ENCODE measurements at regions not wholly inside any gene's neighbourhood (a gene's known extent, or its start where the extent isn't known, plus 50 kb on each side); places are given as distances from the start of the nearest gene placed in this dataset.
"Not testable (repeated sequence)": the region's sequence is repeated elsewhere in the genome, so short reads cannot be mapped to it uniquely, and the experiment has no call there.

DNA sequence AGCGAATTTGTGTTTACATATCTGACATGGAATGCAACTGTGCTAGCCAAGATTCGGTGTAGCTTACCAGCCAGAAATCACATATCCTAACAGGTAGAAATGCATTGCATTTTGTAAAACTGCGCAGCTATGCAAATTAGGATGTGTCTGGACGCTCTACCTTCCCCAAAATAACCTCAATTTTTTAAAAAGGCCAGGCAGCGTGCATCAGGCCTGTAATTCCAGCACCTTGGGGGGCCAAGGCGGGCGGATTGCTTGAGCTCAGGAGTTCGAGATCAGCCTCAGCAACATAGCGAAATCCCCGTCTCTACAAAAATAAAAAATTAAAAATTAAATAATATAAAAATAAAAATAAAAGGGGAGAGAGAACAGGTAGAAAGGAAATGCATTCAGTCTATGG, 305.0 kb downstream of the TYW1 start:
- no peak for DNase-seq (ENCODE audit: low spot score)

DNA sequence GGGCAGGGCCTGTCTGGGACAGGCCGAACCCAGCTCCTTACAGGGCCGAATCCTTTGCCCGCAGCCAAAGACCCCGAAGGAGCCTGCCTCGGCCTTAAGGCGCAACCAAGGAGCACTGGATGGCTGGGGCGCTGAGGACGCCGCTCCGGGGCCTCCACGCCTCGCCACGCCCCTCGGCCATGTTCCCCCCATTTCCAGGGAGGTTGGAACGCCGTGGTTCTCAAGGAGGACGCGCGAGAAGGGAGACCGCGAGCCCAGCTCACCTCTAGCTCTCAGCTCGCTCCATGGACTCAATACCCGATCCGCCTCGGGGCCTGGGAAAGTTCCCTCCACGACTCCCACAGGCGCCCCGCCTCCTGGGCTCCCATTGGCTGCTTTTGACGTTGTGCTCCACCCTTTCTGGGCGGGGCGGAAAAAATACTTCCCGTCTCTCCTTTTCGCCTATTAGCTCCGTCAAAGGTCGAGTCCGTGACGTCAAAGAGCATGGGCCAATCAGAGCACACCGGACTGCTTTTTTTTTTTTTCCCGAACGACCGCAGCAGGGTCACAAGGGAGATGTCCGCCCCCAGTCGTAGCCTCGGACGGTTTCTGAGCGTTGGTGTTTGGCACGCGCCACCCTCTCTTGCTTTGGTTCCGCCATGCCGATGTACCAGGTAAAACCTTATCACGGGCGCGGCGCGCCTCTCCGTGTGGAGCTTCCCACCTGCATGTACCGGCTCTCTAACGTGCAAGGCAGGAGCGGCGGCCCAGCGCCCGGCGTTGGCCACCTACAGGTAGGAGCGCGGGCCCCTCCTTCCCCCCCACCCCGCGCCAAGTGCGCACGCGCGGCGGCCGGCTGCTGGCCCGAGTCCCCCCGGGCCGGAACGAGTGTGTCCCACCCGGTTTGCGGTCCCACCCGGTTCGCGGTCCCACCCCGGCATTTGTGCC, 305.7 kb downstream of the TYW1 start:
- peak; percentile 99 for DNase-seq (ENCODE audit: low spot score)

DNA sequence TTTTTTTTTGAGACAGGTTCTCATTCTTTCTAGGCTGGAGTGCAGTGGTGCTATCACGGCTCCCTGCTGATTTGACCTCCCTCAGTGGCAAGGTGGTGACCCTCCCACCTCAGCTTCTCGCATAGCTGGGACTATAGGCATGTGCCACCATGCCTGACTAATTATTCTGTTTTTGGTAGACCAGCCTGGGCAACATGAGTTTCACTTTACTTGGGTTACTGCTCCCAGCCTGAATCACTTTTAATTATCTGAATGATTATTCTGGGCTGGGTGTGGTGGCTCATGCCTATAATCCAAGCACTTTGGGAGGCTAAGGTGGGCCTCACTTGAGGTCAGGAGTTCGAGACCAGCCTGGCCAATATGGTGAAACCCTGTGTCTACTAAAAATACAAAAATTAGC, 308.2 kb downstream of the TYW1 start:
- DNase-seq (ENCODE audit: low spot score), result not testable (repeated sequence)

DNA sequence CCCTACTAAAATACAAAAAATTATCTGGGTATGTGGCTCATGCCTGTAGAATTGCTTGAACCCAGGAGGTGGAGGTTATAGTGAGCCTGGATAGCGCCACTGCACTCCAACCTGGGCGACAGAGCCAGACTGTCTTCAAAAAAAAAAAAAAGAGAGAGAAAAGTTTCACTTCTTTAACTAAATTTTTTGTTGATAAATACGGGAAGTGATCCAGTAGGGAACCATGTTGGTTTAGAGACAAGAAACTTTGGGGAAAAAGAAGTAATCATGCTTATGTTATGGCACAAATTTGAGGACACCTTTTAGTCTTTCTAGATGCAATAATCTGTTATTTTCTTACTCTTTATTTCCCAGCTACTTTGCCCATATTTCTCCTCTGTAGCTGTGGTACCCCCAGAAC, 309.7 kb downstream of the TYW1 start:
- DNase-seq (ENCODE audit: low spot score), result no peak

DNA sequence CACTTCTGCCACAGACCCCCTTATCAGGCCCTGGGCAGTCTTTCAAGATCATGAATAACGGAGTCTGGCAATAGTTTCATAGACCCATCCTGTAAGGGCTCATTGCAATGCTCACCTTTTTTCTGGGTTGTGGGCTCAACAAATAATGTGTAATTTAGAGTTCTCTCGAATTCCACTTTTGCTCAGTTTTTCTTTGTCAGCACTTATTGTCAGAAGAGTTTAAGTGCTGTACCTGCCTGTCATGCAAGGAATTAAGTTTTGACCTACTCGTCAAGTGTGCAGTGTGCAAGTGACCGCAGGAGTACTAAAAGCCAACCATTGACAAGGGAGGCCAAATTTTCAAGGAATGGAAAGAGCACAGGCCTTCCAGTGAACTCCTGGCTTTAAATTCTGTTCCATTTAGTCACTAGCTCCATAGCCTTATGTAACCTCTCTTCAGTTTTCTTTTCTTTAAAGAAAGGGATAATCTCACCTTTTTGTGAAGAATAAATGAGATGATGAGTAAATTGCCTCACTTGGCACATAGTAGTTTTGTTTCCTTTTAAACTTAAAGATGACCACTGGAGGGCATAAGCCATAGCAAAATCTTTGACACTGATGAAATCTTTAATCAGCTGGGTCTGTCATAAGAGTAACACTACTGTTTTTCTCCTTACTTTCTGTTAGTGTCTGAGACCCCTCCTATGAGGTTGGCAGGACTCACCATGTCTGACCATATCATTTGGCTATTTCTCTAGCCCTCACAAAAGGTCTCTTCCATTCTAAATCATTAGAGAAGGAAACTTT, 313.3 kb downstream of the TYW1 start:
- DNase-seq (ENCODE audit: low spot score), result no peak

DNA sequence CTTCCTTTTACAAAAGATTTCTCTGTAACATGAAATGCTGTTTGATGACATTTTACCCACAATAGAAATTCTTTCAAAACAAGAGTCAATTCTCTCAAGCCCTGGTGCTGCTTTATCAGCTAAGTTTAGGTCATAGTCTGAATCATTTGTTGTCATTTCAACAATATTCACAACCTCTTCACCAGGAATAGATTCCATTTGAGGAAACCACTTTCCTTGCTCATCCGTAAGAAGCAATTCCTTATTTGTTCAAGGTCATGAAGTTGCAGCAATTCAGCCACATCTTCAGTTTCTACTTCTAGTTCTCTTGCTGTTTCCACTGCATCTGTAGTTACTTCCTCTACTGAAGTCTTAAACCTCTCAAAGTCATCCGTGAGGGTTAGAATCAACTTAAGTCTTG, 315.3 kb downstream of the TYW1 start:
- no peak for DNase-seq (ENCODE audit: low spot score)

DNA sequence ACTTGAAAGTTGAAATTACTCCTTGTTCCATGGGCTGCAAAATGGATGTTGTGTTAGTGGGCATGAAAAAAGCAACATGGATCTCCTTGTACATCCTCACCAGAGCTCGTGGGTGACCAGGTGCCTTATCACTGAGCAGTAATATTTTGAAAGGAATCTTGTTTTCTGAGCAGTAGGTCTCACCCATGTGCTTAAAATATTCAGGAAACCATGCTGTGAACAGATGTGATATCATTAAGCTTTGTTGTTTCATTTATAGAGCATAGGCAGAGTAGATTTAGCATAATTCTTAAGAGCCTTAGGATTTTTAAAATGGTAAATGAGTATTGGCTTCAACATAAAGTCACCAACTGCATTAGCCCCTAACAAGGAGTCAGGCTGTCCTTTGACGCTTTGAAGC, 316.6 kb downstream of the TYW1 start:
- DNase-seq (ENCODE audit: low spot score), result no peak

DNA sequence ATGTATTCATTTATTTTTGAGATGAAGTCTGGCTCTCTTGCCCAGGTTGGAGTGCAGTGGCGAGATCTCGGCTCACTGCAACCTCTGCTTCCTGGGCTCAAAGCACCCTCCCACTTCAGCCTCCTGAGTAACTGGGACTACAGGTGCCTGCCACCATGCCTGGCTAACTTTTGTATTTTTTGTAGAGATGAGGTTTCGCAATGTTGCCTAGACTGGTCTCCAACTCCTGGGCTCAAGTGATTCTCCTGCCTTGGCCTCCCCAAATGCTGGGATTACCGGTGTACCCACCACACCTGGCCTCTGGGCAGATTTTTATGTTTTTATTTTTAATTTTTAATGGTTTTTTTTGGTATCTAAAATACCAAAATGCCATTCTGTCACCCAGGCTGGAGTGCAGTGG, 320.3 kb downstream of the TYW1 start:
- DNase-seq (ENCODE audit: low spot score), result not testable (repeated sequence)

DNA sequence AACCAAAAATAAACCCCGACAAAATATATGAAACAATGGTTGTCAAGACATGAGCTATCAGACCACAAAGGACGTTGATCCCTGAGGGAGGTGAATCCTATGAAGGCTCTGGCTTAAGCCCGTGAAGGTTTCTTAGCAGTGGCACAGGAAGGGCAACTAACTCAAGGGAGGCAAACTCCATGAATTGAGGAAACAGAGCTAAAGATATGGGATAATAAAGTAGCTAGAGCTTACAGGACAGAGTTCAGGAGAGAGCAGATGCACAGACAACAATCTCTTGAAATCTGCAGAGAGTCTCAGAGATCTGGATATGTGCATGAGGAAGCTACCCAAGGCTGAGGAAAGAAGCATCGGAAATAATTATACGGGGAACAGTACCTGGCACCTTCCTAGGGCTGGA, 331.6 kb downstream of the TYW1 start:
- not testable (repeated sequence) for DNase-seq (ENCODE audit: low spot score)

DNA sequence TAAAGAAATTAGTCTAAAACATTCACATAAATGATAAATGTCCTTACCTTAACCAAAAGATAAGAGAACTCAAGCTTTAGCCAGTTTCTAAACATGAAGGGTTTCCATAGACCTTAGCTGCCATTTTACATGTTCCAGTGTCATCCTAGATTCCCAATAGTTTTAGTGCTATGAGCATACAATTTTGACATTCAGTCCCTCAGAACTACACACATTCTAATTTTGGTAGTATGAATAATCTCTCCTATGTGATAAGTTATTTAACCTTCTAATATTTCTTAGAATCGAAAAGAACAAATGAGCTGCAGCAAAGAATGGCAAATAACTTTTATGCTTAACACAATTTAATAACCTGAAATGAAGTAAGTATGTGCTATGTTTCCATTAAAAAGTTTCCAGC, 338.5 kb downstream of the TYW1 start:
- not testable (repeated sequence) for DNase-seq (ENCODE audit: low spot score)

DNA sequence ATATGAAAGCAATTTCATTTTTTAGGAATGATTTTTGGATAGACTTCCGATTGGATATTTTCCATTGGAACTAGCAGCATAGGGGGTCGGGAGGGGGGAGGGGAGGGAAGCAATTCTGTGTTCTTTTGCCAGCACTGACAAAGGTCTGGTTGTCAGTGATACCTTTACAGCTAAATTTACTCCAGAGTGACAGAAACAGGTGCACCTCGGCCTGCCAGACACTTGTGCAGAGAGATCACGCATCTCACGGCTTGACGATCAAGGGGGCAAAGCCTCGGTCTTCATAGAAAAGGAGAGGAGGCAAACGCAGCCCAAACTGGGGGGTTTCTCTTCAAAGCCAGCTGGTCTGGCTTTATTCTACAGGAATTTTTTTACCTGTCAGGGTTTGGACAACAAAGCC, 339.0 kb downstream of the TYW1 start:
- DNase-seq (ENCODE audit: low spot score), result not testable (repeated sequence)

DNA sequence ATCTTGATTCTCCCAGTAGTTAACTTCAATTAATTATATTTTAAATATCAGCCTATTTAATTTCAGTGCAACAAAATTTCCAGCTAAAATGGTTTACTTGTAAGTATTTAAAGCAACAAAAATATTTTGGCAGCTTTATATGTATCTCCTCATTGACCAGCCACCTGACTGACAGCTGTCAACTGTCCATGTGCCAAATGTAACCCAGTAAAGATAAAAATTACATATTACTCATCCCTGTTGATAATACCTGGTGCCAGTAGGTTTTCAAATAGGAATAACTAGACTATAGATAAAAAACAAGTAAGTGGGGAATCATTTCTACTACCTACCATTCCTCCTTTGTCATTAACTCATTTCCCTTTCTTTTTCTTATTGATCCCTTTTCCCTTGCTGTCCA, 341.9 kb downstream of the TYW1 start:
- DNase-seq (ENCODE audit: low spot score), result not testable (repeated sequence)

DNA sequence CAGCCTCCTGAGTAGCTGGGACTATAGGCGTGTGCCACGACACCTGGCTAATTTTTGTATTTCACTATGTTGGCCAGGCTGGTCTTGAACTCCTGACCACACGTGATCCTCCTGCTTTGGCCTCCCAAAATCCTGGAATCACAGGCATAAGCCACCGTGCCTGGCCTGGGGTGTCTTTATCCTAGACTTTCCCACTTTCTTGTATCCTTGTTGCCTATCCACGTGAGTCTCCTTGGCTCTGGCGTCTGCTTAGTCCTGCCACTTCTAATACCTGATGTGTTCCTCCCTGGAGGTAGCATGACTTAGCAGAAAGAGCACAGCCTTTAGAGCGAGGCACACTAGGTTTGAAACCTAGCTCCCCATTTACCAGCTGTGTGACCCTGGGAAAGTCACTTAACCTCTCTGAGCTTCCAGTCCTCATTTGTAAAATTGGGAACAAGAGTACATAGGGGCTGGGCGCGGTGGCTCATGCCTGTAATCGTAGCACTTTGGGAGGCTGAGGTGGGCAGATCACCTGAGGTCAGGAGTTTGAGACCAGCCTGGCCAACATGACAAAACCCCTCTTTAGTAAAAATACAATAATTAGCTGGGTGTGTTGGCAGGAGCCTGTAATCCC, 344.6 kb downstream of the TYW1 start:
- DNase-seq (ENCODE audit: low spot score), result no peak

DNA sequence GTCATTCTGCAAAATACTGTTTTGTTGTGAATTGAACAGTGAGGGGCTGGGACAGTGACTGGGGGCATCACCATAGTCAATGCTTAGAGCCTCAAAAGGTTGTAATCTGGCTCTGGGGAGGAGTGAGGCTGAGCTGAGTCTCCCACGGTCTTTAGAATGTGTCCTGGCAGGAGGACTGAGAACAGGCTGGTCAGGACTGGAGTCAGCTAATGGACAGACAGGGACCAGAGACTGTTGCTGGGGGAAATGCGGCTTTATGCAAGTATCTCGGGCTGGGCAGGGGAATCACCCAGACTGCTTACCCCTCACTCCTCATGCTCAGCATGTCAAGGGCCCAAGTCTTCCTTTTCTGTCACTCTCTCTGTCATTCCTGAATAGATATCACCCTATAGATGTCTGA, 346.5 kb downstream of the TYW1 start:
- DNase-seq (ENCODE audit: low spot score), result no peak

DNA sequence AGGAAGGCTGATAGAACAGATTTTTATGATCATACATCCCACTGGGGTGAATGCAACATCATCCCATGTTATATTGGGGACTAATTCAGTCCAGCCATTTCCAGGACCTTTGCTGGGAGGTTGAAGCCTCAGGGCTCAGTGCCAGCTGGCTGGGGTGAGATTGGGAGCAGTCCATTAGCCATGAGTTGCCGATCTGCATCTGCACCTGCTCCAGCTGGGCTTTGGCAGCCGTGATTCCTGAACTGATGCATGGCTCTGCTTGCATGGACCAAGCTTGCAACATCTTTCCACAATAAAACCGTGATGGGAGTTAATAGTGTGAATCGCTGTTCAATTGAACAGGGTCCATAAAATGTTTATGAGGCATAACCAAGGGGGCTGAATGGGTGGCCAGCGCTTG, 346.9 kb downstream of the TYW1 start:
- no peak for DNase-seq (ENCODE audit: low spot score)

DNA sequence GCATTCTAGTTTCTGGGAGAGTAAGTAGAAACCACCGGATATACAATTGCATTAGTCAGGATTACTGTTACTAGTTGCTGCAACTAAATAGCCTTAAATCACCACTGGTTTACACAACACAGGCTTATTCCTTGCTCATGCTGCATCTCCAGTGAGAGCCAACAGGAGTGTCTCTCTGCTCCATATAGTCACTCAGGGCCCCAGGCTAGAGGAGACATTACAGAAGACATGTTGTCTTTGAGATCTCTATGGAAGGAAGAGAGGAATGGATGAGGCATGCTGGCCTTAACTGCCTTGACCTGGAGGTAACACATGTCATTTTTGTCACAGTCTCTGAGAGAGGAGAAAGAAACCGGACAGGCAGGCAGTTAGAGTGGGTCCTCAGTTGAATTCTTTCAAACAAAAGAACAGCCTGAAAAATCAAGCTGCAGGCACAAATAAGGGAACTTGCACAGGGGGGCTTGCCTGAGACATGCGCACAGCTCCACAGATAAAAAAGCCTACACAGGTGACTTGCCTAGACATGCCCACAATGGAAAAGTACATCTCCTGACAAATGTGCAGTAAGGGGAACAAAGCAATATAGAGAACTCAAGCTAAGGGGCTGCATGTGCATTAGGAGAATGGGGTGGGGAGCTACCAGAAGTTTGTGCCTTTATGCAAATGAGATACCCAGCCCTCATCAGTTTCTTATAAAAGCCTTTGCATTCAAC, 348.0 kb downstream of the TYW1 start:
- DNase-seq (ENCODE audit: low spot score), result no peak

DNA sequence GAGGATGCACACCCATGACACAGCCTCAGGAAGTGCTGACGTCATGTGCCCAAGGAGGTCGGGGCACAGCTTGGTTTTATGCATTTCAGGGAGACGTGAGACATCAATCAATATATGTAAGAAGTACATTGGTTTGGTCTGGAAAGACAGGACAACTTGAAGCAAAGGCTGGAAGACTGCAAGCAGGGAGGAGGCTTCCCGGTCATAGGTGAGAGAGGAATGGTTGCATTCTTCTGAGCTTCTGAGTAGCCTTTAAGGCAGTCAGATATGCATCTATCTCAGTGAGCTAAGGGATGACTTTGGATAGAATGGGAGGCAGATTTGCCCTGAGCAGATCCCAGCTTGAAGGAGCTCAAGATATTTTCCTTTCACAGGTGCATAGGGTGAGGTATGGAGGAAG, 349.5 kb downstream of the TYW1 start:
- no peak for DNase-seq (ENCODE audit: low spot score)

DNA sequence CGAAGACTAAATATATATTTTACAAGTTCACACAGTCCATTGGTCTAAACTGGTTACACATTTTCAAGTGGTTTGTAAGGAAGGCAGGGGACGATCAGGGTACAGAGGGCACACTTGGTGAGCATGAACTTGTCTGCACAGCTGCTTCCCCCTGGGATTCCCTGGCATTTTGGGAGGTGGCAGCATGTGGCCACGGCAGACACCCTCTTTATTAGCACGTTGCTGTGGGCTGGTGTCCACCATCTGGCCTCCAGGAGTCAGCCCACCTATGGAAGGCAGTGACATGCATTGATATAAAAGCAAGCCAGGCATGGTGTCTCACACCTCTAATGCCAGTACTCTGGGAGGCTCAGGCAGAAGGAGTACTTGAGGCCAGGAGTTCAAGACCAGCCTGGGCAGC, 350.2 kb downstream of the TYW1 start:
- DNase-seq (ENCODE audit: low spot score), result no peak

DNA sequence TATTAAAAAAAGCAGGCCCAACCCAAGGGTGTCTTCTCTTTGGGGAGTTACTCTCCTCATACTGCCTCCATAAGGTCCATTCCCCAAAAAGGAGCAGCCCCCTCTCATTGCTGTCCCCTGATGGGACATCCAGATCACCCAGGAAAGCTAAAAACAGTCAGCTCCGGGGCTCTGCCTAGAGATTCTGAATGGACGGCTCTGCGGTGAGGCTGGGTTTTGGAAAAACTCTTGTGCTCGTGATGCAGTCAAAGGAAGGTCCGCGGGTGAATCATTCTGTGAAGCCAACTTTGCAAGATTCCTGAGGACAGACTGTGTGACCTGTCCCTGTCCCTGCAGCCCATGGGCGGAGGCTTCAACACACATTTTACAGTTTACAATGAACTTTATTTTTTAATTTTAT, 351.5 kb downstream of the TYW1 start:
- no peak for DNase-seq (ENCODE audit: low spot score)

DNA sequence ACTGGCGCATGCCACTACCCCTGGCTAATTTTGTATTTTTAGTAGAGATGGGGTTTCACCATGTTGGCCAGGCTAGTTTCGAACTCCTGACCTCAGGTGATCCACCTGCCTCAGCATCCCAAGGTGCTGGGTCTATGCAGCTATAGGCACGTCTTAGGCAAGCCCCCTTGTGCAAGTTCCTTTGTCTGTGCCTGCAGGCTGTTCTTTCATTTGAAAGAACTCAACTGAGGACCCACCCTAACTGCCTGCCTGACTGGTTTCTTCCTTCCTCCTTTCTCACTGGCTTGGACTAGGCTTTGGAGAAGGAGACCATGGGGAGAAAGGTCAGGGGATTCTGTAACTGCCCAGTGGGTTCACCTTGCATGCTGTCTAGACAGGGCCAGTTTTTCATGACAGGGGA, 361.0 kb downstream of the TYW1 start:
- not testable (repeated sequence) for DNase-seq (ENCODE audit: low spot score)

DNA sequence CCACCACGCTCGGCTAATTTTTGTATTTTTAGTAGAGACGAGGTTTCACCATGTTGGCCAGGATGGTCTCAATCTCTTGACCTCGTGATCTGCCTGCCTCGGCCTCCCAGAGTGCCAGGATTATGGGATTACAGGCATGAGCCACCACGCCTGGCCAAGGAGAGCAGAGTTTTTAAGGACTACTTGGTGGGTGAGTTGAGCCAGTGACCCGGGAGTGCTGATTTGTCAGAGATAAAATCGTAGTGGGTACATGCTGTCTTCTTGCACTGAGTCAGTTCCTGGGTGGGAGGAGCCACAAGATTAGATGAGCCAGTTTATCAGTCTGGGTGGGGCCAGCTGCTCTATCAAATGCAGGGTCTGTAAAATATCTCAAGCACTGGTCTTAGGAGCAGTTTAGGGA, 361.7 kb downstream of the TYW1 start:
- DNase-seq (ENCODE audit: low spot score), result not testable (repeated sequence)

DNA sequence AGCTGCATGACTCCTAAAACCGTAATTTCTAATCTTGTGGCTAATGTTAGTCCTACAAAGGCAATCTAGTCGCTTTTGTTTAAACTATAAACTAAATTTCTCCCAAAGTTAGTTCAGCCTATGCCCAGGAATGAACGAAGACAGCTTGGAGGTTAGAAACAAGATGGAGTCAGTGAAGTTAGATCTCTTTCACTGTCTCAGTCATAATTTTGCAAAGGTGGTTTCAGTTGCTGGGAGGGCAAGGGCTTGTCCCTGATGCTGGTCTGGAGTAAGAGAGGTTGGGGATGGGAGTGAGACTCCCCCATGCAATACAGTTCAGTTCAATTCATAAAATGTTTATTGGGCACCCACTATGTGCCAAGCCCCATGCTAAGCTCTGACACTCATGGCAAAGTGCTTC, 362.1 kb downstream of the TYW1 start:
- DNase-seq (ENCODE audit: low spot score), result not testable (repeated sequence)

Data from hematopoietic multipotent progenitor cell treated with erythropoietin and hydrocortisone succinate and interleukin-3 and kit ligand, for 17 days (in vitro differentiated cells).